Hepatocyte (in vitro differentiated cells): ENCODE measurements at regions not wholly inside any gene's neighbourhood (a gene's known extent, or its start where the extent isn't known, plus 50 kb on each side); places are given as distances from the start of the nearest gene placed in this dataset.

Source experiments
- DNase-seq: peaks from one replicate; pipeline ENCODE4 v3.0.0-alpha.2; 2016; ENCODE audit warnings: low spot score
- H2AFZ ChIP-seq: fragments of 200-600 bp; sonication (generic); 2 replicates; pipeline ENCODE4 v1.6.0; 2016; ENCODE audit warnings: antibody characterized with exemption, mild to moderate bottlenecking
- H3K27ac ChIP-seq: fragments of 200-600 bp; sonication (generic); 2 replicates; pipeline ENCODE4 v1.5.1; 2016; ENCODE audit warnings: mild to moderate bottlenecking
- H3K27me3 ChIP-seq: fragments of 200-600 bp; sonication (generic); 2 replicates; pipeline ENCODE4 v1.6.1; 2016
- H3K36me3 ChIP-seq: fragments of 200-600 bp; sonication (generic); replicated peaks from 2 replicates; pipeline ENCODE4 v1.5.1; 2016; ENCODE audit warnings: low read depth; ENCODE audit not compliant: insufficient read depth
- H3K4me1 ChIP-seq: fragments of 200-600 bp; sonication (generic); 2 replicates; pipeline ENCODE4 v1.5.1; 2016; ENCODE audit warnings: mild to moderate bottlenecking, moderate library complexity; ENCODE audit not compliant: insufficient read depth
- H3K4me2 ChIP-seq: fragments of 200-600 bp; sonication (generic); 2 replicates; pipeline ENCODE4 v1.6.0; 2016
- H3K4me3 ChIP-seq: fragments of 200-600 bp; sonication (generic); 2 replicates; pipeline ENCODE4 v1.5.1; 2016; ENCODE audit warnings: mild to moderate bottlenecking
- H3K79me2 ChIP-seq: fragments of 200-600 bp; sonication (generic); 2 replicates; pipeline ENCODE4 v1.6.0; 2017; ENCODE audit warnings: mild to moderate bottlenecking
- H3K9me2 ChIP-seq: fragments of 200-600 bp; sonication (generic); replicated peaks from 2 replicates; pipeline ENCODE4 v1.6.0; 2017; ENCODE audit warnings: mild to moderate bottlenecking; ENCODE audit not compliant: insufficient read depth
- H3K9me3 ChIP-seq: fragments of 200-600 bp; sonication (generic); 2 replicates; pipeline ENCODE4 v1.5.1; 2016; ENCODE audit warnings: low read depth, mild to moderate bottlenecking
- H4K20me1 ChIP-seq: fragments of 200-600 bp; sonication (generic); 2 replicates; pipeline ENCODE4 v1.6.0; 2016; ENCODE audit warnings: mild to moderate bottlenecking; ENCODE audit not compliant: insufficient read depth, poor library complexity, severe bottlenecking
- EZH2 ChIP-seq: fragments of 200-600 bp; sonication (generic); IDR thresholded peaks from 2 replicates; pipeline ENCODE4 v1.6.1; 2016; ENCODE audit warnings: antibody characterized with exemption, mild to moderate bottlenecking, borderline replicate concordance
- EZH2phosphoT487 ChIP-seq: fragments of 200-600 bp; sonication (generic); IDR thresholded peaks from one replicate; pipeline ENCODE4 v1.6.1; 2018; ENCODE audit warnings: antibody characterized with exemption, mild to moderate bottlenecking, low read depth, moderate library complexity; ENCODE audit not compliant: unreplicated experiment, severe bottlenecking
- WGBS: methylation state at CpG from one replicate; pipeline ENCODE4 v1.1.6; 2016; ENCODE audit warnings: low lambda C conversion rate; ENCODE audit errors: missing lambda C conversion rate; 5-methylcytosine and 5-hydroxymethylcytosine counted together
- TF ChIP-seq, protein P1 (sequence below): fragments of 200-600 bp; sonication (generic); IDR thresholded peaks from 2 replicates; pipeline ENCODE4 v1.5.1; 2016; ENCODE audit warnings: antibody characterized with exemption, mild to moderate bottlenecking; ENCODE audit not compliant: poor library complexity

GRCh38 chr7:114310345-114311110 lies 104.1 kb upstream of the FOXP2 start:
- TF ChIP-seq EZH2, result no peak
- TF ChIP-seq EZH2phosphoT487, result no peak
- TF ChIP-seq, protein P1, sequence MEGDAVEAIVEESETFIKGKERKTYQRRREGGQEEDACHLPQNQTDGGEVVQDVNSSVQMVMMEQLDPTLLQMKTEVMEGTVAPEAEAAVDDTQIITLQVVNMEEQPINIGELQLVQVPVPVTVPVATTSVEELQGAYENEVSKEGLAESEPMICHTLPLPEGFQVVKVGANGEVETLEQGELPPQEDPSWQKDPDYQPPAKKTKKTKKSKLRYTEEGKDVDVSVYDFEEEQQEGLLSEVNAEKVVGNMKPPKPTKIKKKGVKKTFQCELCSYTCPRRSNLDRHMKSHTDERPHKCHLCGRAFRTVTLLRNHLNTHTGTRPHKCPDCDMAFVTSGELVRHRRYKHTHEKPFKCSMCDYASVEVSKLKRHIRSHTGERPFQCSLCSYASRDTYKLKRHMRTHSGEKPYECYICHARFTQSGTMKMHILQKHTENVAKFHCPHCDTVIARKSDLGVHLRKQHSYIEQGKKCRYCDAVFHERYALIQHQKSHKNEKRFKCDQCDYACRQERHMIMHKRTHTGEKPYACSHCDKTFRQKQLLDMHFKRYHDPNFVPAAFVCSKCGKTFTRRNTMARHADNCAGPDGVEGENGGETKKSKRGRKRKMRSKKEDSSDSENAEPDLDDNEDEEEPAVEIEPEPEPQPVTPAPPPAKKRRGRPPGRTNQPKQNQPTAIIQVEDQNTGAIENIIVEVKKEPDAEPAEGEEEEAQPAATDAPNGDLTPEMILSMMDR, result no peak
- no peaks in the 10 kb centered on the region for H3K4me1 ChIP-seq
- no peaks in the 10 kb centered on the region for H3K9me3 ChIP-seq
- no peak overlapping the region for H2AFZ ChIP-seq
- no peaks in the 10 kb centered on the region for H3K36me3 ChIP-seq
- H3K27me3 ChIP-seq, result no peaks in the 10 kb centered on the region
- DNase-seq, result no peak
- H3K79me2 ChIP-seq, result no peaks in the 10 kb centered on the region
- 96% methylated on average over 6 of the region's 6 CpGs for WGBS
- no peaks in the 10 kb centered on the region for H3K9me2 ChIP-seq
- no peaks in the 10 kb centered on the region for H4K20me1 ChIP-seq
- no peak overlapping the region for H3K27ac ChIP-seq
- no peak overlapping the region for H3K4me3 ChIP-seq
- no peak overlapping the region for H3K4me2 ChIP-seq

- no peaks in the 10 kb centered on the region for H3K9me3 ChIP-seq
- no peaks in the 10 kb centered on the region for H3K27me3 ChIP-seq
- WGBS, result 78% methylated on average over 2 of the region's 2 CpGs
- no peaks in the 10 kb centered on the region for H4K20me1 ChIP-seq
- H3K79me2 ChIP-seq, result no peaks in the 10 kb centered on the region
- no peaks in the 10 kb centered on the region for H3K36me3 ChIP-seq
- H3K4me2 ChIP-seq, result no peak overlapping the region
- no peak overlapping the region for H2AFZ ChIP-seq
- TF ChIP-seq EZH2phosphoT487 (no peak), EZH2 (no peak)
- TF ChIP-seq, protein P1, result no peak
- DNase-seq, result no peak
- no peak overlapping the region for H3K27ac ChIP-seq
- H3K9me2 ChIP-seq, result no peaks in the 10 kb centered on the region
- H3K4me3 ChIP-seq, result no peak overlapping the region
- no peaks in the 10 kb centered on the region for H3K4me1 ChIP-seq
Observed at GRCh38 chr7:114309729-114310128, 104.9 kb upstream of the FOXP2 start.

GRCh38 chr7:114303301-114303700 lies 111.3 kb upstream of the FOXP2 start:
- H3K27ac ChIP-seq, result no peak overlapping the region
- no peaks in the 10 kb centered on the region for H3K36me3 ChIP-seq
- no peak overlapping the region for H3K4me2 ChIP-seq
- no peak overlapping the region for H3K4me3 ChIP-seq
- H3K79me2 ChIP-seq, result no peaks in the 10 kb centered on the region
- H3K4me1 ChIP-seq, result no peaks in the 10 kb centered on the region
- no peak for TF ChIP-seq EZH2
- TF ChIP-seq, protein P1, result no peak
- no peak for TF ChIP-seq EZH2phosphoT487
- no peaks in the 10 kb centered on the region for H3K9me3 ChIP-seq
- DNase-seq, result no peak
- H4K20me1 ChIP-seq, result no peaks in the 10 kb centered on the region
- no peaks in the 10 kb centered on the region for H3K9me2 ChIP-seq
- H3K27me3 ChIP-seq, result no peaks in the 10 kb centered on the region
- no peak overlapping the region for H2AFZ ChIP-seq
